ENCODE measurements at regions not wholly inside any gene's neighbourhood (a gene's known extent, or its start where the extent isn't known, plus 50 kb on each side); places are given as distances from the start of the nearest gene placed in this dataset.

- DNase-seq (ENCODE audit: low read depth in 3 of 3, low spot score in 1 of 3): no peak
Observed at GRCh38 chr1:56056438-56057287, 522.7 kb downstream of the PLPP3 start.

- no peak for DNase-seq (ENCODE audit: low read depth in 3 of 3, low spot score in 1 of 3)
Observed at GRCh38 chr1:56054959-56055358, 524.4 kb downstream of the PLPP3 start.

DNA sequence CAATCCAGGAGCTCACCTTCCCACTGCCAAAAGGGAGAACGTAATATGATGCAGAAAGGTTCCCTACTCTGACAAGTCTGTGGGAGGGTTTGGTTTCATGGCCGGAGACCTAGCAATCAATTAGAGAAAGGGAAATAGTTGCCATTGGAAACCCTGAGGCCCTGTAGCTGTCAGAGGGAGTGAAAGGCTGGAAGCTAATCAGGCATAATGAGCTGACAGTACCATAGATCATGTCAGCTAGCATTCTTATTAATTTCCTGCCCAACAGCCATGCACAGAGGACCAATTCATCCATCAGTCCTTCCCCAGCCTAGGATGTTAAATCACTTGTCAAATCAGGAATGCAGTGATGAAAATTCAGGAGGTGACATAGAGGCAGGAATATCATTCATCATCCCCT is 527.3 kb downstream of the PLPP3 start:
- no peak for DNase-seq (ENCODE audit: low read depth in 3 of 3, low spot score in 1 of 3)

GRCh38 chr1:56050911-56051310 is 528.5 kb downstream of the PLPP3 start:
- no peak for DNase-seq (ENCODE audit: low read depth in 3 of 3, low spot score in 1 of 3)

DNA sequence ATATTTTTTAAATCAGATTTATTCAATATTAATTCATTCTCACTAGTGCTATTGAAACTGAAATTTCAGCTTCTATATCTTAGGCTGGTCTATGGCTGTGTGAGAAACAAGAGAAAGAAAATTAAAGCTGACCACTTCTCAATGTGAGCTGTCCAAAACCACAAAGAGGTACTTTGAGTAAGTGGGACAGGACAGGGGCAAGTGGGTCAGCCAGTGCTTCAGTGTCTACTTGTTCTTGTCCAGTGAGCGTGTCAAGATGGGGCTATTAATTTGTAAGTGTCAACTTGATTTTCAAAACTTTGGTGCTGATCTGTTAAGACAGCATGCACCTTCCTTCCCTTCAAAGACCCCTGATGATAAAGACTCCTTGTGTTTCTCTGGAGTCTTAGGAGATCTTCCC is 533.9 kb downstream of the PLPP3 start:
- no peak for DNase-seq (ENCODE audit: low read depth in 3 of 3, low spot score in 1 of 3)

- DNase-seq (ENCODE audit: low read depth in 3 of 3, low spot score in 1 of 3): no peak
Observed at GRCh38 chr1:56045062-56045461, 534.3 kb downstream of the PLPP3 start.

GRCh38 chr1:56036479-56036878 is 542.9 kb downstream of the PLPP3 start:
- DNase-seq (ENCODE audit: low read depth in 3 of 3, low spot score in 1 of 3): no peak

DNA sequence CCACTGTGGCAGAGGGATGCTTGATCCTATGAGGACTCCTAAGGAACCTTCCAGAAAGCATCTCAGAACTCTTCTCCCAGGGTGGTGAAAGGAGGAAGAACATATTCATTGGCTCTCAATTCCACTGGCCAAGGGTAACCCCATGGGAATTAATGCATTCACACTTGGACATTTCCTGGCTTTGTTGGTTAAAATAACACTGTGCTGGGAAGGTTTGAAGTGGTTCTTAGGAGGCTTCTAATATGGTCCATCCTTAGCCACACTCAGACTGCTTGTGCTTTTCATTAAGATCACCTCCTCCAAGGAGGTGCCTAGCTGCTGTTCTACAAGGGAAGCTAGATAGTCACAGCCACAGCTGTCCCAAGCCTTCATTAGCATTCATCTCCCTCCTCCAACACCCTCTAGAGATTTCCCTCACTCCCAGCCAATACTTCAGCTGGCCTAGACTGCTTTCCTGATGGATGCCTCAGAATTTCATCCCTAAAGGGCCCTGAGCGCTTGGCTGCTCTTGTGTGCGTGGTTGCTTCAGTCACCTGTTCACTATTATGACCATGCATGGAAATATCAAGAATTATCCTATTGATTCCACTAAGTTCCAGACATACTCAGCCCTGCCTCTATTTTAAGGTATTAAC is 544.4 kb downstream of the PLPP3 start:
- DNase-seq (ENCODE audit: low read depth in 3 of 3, low spot score in 1 of 3): no peak

- DNase-seq (ENCODE audit: low read depth in 3 of 3, low spot score in 1 of 3): no peak
Observed at GRCh38 chr1:56034222-56034621, 545.1 kb downstream of the PLPP3 start.

- no peak for DNase-seq (ENCODE audit: low read depth in 3 of 3, low spot score in 1 of 3)
Observed at GRCh38 chr1:56033321-56034037, 545.9 kb downstream of the PLPP3 start.

DNA sequence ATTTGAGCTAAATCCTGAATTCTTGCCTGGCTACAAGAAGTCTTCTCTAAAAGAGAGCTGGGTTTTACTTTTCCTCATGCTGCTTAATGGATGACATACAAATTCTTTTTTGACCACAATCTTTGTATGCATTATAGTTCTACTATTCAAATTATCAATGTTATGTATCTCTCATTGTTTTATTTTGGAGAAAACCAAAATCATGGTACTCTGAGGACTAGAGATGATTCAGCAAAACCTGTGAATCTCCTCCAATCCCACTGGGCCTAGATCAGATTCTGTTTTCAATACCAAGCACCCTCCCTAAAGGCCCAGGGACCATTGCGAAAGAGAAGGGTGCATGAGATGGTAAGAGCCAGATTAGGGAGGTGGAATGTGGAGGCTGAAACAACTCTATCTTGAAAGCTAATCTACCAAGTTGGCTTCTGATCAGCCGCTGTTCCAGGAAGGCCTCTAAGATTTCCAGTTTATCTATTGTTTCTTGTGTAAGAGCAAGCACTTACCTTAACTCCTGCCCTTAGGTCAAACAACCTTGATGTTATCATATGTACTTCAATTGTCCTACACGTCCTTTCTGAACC is 547.2 kb downstream of the PLPP3 start:
- DNase-seq (ENCODE audit: low read depth in 3 of 3, low spot score in 1 of 3): no peak

GRCh38 chr1:56031001-56031400 is 548.4 kb downstream of the PLPP3 start:
- DNase-seq (ENCODE audit: low read depth in 3 of 3, low spot score in 1 of 3): no peak

GRCh38 chr1:56029319-56030003 is 549.9 kb downstream of the PLPP3 start:
- no peak for DNase-seq (ENCODE audit: low read depth in 3 of 3, low spot score in 1 of 3)

DNA sequence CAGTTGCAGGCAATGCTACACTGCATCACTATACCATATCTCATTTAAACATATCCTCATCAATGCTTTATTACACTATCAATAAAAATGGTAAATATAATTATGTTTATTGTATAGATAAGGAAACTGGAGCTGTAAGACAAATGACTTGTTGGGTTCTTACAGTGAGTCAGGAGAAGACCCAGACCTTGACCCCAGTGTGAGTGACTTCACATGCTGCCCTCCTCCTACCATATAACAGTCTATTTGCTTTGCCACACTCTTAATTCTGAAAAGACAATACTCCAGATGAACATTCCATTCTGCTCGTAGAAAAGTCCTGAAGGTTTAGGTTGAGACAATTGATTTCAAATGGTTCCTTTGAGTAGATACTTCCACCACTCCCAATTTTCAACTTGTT is 550.5 kb downstream of the PLPP3 start:
- DNase-seq (ENCODE audit: low read depth in 3 of 3, low spot score in 1 of 3): no peak

- DNase-seq (ENCODE audit: low read depth in 3 of 3, low spot score in 1 of 3): no peak
Observed at GRCh38 chr1:56028244-56028643, 551.1 kb downstream of the PLPP3 start.

- DNase-seq (ENCODE audit: low read depth in 3 of 3, low spot score in 1 of 3): no peak
Observed at GRCh38 chr1:56025942-56026341, 553.4 kb downstream of the PLPP3 start.

DNA sequence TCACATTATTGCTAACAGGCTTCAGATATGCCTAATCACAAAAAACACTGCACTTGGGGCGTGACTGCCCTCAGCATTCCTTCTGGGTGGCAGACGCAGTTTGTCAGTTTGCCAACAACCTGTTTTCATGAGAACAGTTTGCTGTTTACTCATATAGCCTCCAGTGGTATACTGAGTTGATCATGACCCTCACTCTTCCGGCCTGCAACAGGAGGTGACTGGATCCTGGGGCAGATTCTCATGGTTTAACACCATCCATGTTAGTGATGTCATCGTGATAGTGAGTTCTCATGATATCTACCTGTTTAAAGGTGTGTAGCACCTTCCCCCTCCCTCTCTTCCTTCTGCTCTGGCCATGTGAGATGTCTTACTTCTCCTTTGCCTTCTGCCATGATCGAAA is 555.2 kb downstream of the PLPP3 start:
- no peak for DNase-seq (ENCODE audit: low read depth in 3 of 3, low spot score in 1 of 3)

DNA sequence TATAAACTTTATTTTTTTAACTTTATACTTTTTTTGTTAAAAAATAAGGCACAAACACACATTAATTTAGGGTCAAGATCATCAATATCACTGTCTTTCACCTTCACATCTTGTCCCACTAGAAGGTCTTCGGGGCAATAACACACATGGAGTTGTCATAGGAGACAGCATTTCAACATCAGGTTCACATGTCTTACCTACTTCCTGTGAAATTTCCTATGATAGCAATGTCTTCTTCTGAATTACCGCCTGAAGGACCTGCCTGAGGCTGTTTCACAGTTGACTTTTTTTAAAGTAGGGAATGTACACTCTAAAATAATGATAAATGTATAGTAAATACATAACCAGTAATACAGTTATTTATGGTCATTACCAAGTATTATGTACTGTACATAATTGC is 559.4 kb downstream of the PLPP3 start:
- no peak for DNase-seq (ENCODE audit: low read depth in 3 of 3, low spot score in 1 of 3)

DNA sequence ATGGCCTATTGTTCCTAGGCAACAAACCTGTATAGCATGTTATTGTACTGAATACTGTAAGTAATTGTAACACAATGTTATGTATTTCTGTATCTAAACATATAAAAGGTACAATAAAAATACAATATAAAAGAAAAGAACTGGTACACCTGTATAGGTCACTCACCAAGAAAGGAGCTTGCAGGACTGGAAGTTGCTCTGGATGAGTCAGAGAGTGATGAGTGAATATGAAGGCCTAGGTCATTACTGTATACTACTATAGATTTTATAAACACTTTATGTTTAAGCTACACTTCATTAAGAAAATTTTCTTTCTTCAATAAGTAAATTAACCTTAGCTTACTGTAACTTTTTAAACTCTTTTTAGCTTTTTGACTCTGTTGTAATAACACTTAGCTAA is 559.9 kb downstream of the PLPP3 start:
- DNase-seq (ENCODE audit: low read depth in 3 of 3, low spot score in 1 of 3): no peak

GRCh38 chr1:56017336-56017735 is 562.0 kb downstream of the PLPP3 start:
- no peak for DNase-seq (ENCODE audit: low read depth in 3 of 3, low spot score in 1 of 3)

DNA sequence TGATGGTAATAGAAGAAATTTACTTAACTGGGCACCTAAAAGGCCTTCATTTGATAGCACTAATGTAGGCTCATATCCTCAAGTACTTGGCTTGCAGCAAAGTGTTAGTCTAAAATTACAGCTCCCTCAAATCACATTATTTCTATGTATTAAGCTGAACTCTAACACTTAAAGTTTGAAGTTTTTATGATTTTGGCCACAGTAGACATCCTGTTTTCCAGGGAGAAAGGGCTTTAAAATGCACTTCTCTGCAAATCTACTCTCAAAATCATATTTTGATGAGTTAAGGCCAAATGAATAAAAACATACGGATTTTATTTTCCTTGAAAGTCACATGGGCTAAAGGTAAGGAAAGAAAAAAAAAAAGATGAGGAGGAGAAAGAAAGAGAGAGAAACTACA is 575.5 kb downstream of the PLPP3 start:
- no peak for DNase-seq (ENCODE audit: low read depth in 3 of 3, low spot score in 1 of 3)

Measured in stimulated activated CD4-positive, alpha-beta T cell treated with anti-CD3 and anti-CD28 coated beads, TNF-alpha, amount 100 ng/mL, for 1 hour (primary cell).